SK-N-DZ (cell line): ENCODE measurements at regions not wholly inside any gene's neighbourhood (a gene's known extent, or its start where the extent isn't known, plus 50 kb on each side); places are given as distances from the start of the nearest gene placed in this dataset.

ENCODE experiments used
- DNase-seq: peaks from one replicate; pipeline ENCODE4 v3.0.0-alpha.2; 2015; ENCODE audit warnings: low spot score

- no peak for DNase-seq
Measured at GRCh38 chr6:147071776-147072175, 132.4 kb upstream of the STXBP5 start.

- no peak for DNase-seq
Measured at GRCh38 chr6:147075381-147075780, 128.8 kb upstream of the STXBP5 start.

GRCh38 chr6:147077251-147077650 is 127.0 kb upstream of the STXBP5 start:
- no peak for DNase-seq

- no peak for DNase-seq
Measured at GRCh38 chr6:147078106-147078505, 126.1 kb upstream of the STXBP5 start.

- DNase-seq, result no peak
Measured at GRCh38 chr6:147078602-147079001, 125.6 kb upstream of the STXBP5 start.

GRCh38 chr6:147080225-147080624 is 124.0 kb upstream of the STXBP5 start:
- DNase-seq, result no peak

GRCh38 chr6:147081076-147081609 is 123.1 kb upstream of the STXBP5 start:
- DNase-seq, result no peak

GRCh38 chr6:147087641-147088040 is 116.6 kb upstream of the STXBP5 start:
- no peak for DNase-seq

- no peak for DNase-seq
Measured at GRCh38 chr6:147088861-147089260, 115.4 kb upstream of the STXBP5 start.

- no peak for DNase-seq
Measured at GRCh38 chr6:147095316-147095715, 108.9 kb upstream of the STXBP5 start.

- no peak for DNase-seq
Measured at GRCh38 chr6:147099974-147100373, 104.2 kb upstream of the STXBP5 start.

GRCh38 chr6:147103007-147103406 is 101.2 kb upstream of the STXBP5 start:
- DNase-seq, result no peak

GRCh38 chr6:147103694-147104093 is 100.5 kb upstream of the STXBP5 start:
- no peak for DNase-seq

- no peak for DNase-seq
Measured at GRCh38 chr6:147105786-147106185, 98.4 kb upstream of the STXBP5 start.

GRCh38 chr6:147106759-147107401 is 97.3 kb upstream of the STXBP5 start:
- no peak for DNase-seq

GRCh38 chr6:147108259-147108910 is 95.8 kb upstream of the STXBP5 start:
- DNase-seq, result no peak

- DNase-seq, result no peak
Measured at GRCh38 chr6:147109707-147110106, 94.5 kb upstream of the STXBP5 start.

GRCh38 chr6:147116056-147116455 is 88.2 kb upstream of the STXBP5 start:
- DNase-seq, result no peak

GRCh38 chr6:147117011-147117410 is 87.2 kb upstream of the STXBP5 start:
- DNase-seq, result no peak

GRCh38 chr6:147117580-147117979 is 86.6 kb upstream of the STXBP5 start:
- DNase-seq, result no peak

GRCh38 chr6:147119310-147119709 is 84.9 kb upstream of the STXBP5 start:
- no peak for DNase-seq

- DNase-seq, result no peak
Measured at GRCh38 chr6:147122823-147123222, 81.4 kb upstream of the STXBP5 start.

- no peak for DNase-seq
Measured at GRCh38 chr6:147126618-147127022, 77.6 kb upstream of the STXBP5 start.
